GM23338 (cell line): ENCODE measurements at regions not wholly inside any gene's neighbourhood (a gene's known extent, or its start where the extent isn't known, plus 50 kb on each side); places are given as distances from the start of the nearest gene placed in this dataset.

ENCODE experiments used
- ATAC-seq: fragments of 200-7000 bp; cut with Tn5 transposase; 3 replicates; pipeline ENCODE4 v1.9.1; 2020
- DNase-seq: peaks from one replicate; pipeline ENCODE4 v3.0.0-alpha.2; 2015; ENCODE audit warnings: low spot score
- H2AFZ ChIP-seq: fragments of 200-600 bp; sonication (generic); 2 replicates; pipeline ENCODE4 v1.8.0; 2016; ENCODE audit warnings: antibody characterized with exemption, mild to moderate bottlenecking, moderate library complexity
- H3F3A ChIP-seq: fragments of 200-600 bp; sonication (generic); replicated peaks from 2 replicates; pipeline ENCODE4 v1.8.0; 2017; ENCODE audit warnings: antibody characterized with exemption, mixed run types, low read depth
- H3K27ac ChIP-seq: fragments of 200-600 bp; sonication (generic); 2 replicates; pipeline ENCODE4 v1.6.1; 2016; ENCODE audit warnings: low read depth
- H3K27me3 ChIP-seq: fragments of 200-600 bp; sonication (generic); 2 replicates; pipeline ENCODE4 v1.8.0; 2016; ENCODE audit warnings: mild to moderate bottlenecking, mixed run types, moderate library complexity; ENCODE audit not compliant: insufficient read depth
- H3K36me3 ChIP-seq: fragments of 200-600 bp; sonication (generic); 2 replicates; pipeline ENCODE4 v1.8.0; 2016; ENCODE audit warnings: mild to moderate bottlenecking; ENCODE audit not compliant: insufficient read depth
- H3K4me1 ChIP-seq: fragments of 200-600 bp; sonication (generic); 2 replicates; pipeline ENCODE4 v1.8.0; 2016; ENCODE audit warnings: mild to moderate bottlenecking, moderate library complexity; ENCODE audit not compliant: insufficient read depth
- H3K4me2 ChIP-seq: fragments of 200-600 bp; sonication (generic); 2 replicates; pipeline ENCODE4 v1.7.1; 2017; ENCODE audit warnings: mixed run types
- H3K4me3 ChIP-seq: fragments of 200-600 bp; sonication (generic); 2 replicates; pipeline ENCODE4 v1.6.1; 2016; ENCODE audit warnings: mixed run types
- H3K79me2 ChIP-seq: fragments of 200-600 bp; sonication (generic); replicated peaks from 2 replicates; pipeline ENCODE4 v1.8.0; 2017; ENCODE audit warnings: mild to moderate bottlenecking; ENCODE audit not compliant: insufficient read depth
- H3K9me2 ChIP-seq: fragments of 200-600 bp; sonication (generic); 2 replicates; pipeline ENCODE4 v1.8.0; 2017; ENCODE audit not compliant: insufficient read depth
- H4K20me1 ChIP-seq: fragments of 200-600 bp; sonication (generic); replicated peaks from 2 replicates; pipeline ENCODE4 v1.8.0; 2017; ENCODE audit warnings: mild to moderate bottlenecking; ENCODE audit not compliant: insufficient read depth
- H3K27ac Mint-ChIP-seq: 2 replicates; pipeline ENCODE4 v1.8.0; 2020; ENCODE audit warnings: inconsistent platforms, mild to moderate bottlenecking, moderate library complexity, mixed read lengths
- H3K27me3 Mint-ChIP-seq: 3 replicates; pipeline ENCODE4 v1.8.0; 2022; ENCODE audit warnings: low read depth, mild to moderate bottlenecking, moderate library complexity, mixed read lengths, inconsistent platforms; ENCODE audit not compliant: insufficient read depth, poor library complexity
- H3K36me3 Mint-ChIP-seq: 3 replicates; pipeline ENCODE4 v1.8.0; 2021; ENCODE audit warnings: low read depth, mild to moderate bottlenecking, inconsistent platforms, moderate library complexity, mixed read lengths
- H3K4me1 Mint-ChIP-seq: 3 replicates; pipeline ENCODE4 v1.8.0; 2020; ENCODE audit warnings: mild to moderate bottlenecking, inconsistent platforms, mixed read lengths
- H3K4me3 Mint-ChIP-seq: 3 replicates; pipeline ENCODE4 v1.8.0; 2021; ENCODE audit warnings: moderate library complexity, mild to moderate bottlenecking, inconsistent platforms, mixed read lengths
- H3K9me3 Mint-ChIP-seq: 3 replicates; pipeline ENCODE4 v1.8.0; 2020; ENCODE audit warnings: moderate library complexity, mild to moderate bottlenecking, inconsistent platforms, mixed read lengths
- POLR2AphosphoS5 ChIP-seq: IDR thresholded peaks from 2 replicates; pipeline ENCODE4 v1.6.1; 2016; ENCODE audit warnings: antibody characterized with exemption, low read depth
- ZNF331 ChIP-seq: fragments of 250-450 bp; sonication (Bioruptor Pico); IDR thresholded peaks from 2 replicates; pipeline ENCODE4 v1.5.0; 2020; ENCODE audit warnings: low read depth, mild to moderate bottlenecking, moderate library complexity
- TF ChIP-seq, protein P1 (sequence below): fragments of 250-450 bp; sonication (Bioruptor Pico); IDR thresholded peaks from 2 replicates; pipeline ENCODE4 v1.5.0; 2020; ENCODE audit warnings: mild to moderate bottlenecking, moderate library complexity
- TF ChIP-seq, protein P2 (sequence below): IDR thresholded peaks from one replicate; pipeline ENCODE4 v1.6.1; 2018; ENCODE audit warnings: antibody characterized with exemption; ENCODE audit not compliant: unreplicated experiment
- TF ChIP-seq, protein P3 (sequence below), 2 experiments: fragments of 200-600 bp in 1 of 2; sonication (generic) in 1 of 2; conservative IDR thresholded peaks; 2 replicates each; pipeline versions ENCODE4 v1.5.1 to v1.6.1; 2016 to 2017; ENCODE audit warnings: antibody characterized with exemption in 2 of 2, low read depth in 2 of 2, mild to moderate bottlenecking in 2 of 2, moderate library complexity in 1 of 2

DNA sequence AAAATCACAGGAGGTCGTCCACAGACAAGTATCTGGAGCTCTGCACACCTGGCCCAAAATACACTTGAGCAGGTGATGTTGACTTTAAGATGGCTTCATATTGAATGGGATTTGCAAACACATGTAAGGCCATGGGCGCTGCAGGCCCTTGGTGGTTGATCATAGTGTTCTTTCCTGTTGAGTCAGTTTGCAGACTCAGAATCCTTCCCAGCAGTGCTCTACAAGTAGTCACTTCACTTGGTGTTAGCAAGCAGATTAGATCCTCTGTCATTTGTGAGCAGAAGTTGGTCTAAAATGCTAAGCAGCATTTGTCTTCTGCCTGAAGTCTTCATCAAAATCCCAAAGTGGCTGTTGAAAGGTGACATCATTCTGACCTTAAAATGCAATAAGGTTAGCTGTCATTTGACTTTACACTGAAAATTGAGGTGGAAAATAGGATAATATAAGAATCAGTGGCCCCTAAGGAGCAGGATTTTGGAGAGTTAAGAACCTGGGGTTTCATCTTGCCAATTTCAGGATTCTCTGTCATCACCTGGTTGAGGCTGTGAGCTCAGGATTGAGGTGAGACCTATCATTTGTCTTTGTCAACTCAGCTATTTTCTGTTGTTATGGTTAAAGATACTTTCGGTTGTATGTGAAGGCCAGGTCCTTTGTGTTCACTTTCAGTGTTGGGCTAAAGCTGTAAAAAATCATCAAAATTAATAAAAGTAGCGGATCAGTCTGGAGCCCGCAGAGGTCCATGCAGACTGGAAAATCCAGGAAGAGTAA lies 114.5 kb downstream of the LRRC70 start (continued):
- TF ChIP-seq, protein P1, sequence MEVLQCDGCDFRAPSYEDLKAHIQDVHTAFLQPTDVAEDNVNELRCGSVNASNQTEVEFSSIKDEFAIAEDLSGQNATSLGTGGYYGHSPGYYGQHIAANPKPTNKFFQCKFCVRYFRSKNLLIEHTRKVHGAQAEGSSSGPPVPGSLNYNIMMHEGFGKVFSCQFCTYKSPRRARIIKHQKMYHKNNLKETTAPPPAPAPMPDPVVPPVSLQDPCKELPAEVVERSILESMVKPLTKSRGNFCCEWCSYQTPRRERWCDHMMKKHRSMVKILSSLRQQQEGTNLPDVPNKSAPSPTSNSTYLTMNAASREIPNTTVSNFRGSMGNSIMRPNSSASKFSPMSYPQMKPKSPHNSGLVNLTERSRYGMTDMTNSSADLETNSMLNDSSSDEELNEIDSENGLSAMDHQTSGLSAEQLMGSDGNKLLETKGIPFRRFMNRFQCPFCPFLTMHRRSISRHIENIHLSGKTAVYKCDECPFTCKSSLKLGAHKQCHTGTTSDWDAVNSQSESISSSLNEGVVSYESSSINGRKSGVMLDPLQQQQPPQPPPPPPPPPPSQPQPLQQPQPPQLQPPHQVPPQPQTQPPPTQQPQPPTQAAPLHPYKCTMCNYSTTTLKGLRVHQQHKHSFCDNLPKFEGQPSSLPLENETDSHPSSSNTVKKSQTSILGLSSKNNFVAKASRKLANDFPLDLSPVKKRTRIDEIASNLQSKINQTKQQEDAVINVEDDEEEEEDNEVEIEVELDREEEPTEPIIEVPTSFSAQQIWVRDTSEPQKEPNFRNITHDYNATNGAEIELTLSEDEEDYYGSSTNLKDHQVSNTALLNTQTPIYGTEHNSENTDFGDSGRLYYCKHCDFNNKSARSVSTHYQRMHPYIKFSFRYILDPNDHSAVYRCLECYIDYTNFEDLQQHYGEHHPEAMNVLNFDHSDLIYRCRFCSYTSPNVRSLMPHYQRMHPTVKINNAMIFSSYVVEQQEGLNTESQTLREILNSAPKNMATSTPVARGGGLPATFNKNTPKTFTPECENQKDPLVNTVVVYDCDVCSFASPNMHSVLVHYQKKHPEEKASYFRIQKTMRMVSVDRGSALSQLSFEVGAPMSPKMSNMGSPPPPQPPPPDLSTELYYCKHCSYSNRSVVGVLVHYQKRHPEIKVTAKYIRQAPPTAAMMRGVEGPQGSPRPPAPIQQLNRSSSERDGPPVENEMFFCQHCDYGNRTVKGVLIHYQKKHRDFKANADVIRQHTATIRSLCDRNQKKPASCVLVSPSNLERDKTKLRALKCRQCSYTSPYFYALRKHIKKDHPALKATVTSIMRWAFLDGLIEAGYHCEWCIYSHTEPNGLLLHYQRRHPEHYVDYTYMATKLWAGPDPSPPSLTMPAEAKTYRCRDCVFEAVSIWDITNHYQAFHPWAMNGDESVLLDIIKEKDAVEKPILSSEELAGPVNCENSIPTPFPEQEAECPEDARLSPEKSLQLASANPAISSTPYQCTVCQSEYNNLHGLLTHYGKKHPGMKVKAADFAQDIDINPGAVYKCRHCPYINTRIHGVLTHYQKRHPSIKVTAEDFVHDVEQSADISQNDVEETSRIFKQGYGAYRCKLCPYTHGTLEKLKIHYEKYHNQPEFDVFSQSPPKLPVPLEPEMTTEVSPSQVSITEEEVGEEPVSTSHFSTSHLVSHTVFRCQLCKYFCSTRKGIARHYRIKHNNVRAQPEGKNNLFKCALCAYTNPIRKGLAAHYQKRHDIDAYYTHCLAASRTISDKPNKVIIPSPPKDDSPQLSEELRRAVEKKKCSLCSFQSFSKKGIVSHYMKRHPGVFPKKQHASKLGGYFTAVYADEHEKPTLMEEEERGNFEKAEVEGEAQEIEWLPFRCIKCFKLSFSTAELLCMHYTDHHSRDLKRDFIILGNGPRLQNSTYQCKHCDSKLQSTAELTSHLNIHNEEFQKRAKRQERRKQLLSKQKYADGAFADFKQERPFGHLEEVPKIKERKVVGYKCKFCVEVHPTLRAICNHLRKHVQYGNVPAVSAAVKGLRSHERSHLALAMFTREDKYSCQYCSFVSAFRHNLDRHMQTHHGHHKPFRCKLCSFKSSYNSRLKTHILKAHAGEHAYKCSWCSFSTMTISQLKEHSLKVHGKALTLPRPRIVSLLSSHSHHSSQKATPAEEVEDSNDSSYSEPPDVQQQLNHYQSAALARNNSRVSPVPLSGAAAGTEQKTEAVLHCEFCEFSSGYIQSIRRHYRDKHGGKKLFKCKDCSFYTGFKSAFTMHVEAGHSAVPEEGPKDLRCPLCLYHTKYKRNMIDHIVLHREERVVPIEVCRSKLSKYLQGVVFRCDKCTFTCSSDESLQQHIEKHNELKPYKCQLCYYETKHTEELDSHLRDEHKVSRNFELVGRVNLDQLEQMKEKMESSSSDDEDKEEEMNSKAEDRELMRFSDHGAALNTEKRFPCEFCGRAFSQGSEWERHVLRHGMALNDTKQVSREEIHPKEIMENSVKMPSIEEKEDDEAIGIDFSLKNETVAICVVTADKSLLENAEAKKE (CRISPR knock-in tag) = no peak
- no peak for TF ChIP-seq ZNF331
- TF ChIP-seq, protein P2, sequence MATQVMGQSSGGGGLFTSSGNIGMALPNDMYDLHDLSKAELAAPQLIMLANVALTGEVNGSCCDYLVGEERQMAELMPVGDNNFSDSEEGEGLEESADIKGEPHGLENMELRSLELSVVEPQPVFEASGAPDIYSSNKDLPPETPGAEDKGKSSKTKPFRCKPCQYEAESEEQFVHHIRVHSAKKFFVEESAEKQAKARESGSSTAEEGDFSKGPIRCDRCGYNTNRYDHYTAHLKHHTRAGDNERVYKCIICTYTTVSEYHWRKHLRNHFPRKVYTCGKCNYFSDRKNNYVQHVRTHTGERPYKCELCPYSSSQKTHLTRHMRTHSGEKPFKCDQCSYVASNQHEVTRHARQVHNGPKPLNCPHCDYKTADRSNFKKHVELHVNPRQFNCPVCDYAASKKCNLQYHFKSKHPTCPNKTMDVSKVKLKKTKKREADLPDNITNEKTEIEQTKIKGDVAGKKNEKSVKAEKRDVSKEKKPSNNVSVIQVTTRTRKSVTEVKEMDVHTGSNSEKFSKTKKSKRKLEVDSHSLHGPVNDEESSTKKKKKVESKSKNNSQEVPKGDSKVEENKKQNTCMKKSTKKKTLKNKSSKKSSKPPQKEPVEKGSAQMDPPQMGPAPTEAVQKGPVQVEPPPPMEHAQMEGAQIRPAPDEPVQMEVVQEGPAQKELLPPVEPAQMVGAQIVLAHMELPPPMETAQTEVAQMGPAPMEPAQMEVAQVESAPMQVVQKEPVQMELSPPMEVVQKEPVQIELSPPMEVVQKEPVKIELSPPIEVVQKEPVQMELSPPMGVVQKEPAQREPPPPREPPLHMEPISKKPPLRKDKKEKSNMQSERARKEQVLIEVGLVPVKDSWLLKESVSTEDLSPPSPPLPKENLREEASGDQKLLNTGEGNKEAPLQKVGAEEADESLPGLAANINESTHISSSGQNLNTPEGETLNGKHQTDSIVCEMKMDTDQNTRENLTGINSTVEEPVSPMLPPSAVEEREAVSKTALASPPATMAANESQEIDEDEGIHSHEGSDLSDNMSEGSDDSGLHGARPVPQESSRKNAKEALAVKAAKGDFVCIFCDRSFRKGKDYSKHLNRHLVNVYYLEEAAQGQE = no peak

DNA sequence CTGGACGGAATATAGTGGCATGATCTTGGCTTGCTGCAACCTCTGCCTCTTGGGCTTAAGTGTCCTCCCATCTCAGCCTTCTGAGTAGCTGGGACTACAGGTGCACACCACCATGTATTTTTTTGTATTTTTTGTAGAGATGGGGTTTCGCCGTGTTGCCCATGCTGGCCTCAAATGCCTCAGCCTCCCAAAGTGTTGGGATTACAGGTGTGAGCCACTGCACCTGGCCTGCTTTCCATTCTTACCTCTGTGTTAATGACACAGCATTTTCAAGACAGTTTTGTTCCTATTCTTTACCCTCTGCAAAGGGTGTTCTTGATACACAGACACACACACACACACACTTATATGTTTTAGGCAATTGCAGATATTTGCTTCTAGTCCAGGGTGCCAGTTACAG lies 113.3 kb downstream of the LRRC70 start:
- Histone ChIP-seq H4K20me1 (no peaks in the 10 kb centered on the region), H3K27me3 (no peaks in the 10 kb centered on the region), H3K4me2 (no peak overlapping the region), H3K9me2 (peaks cover 8% of the 10 kb centered on the region; the same call in 1 of the 2 replicates), H3K27ac (no peak overlapping the region), H3K36me3 (no peaks in the 10 kb centered on the region), H3K79me2 (no peaks in the 10 kb centered on the region), H3F3A (no peaks in the 10 kb centered on the region), H2AFZ (no peak overlapping the region), H3K4me1 (no peaks in the 10 kb centered on the region), H3K4me3 (no peak overlapping the region)
- ATAC-seq = no peak
- no peak for DNase-seq
- Mint-ChIP-seq H3K9me3 (peaks cover 15% of the 10 kb centered on the region; the same call in 1 of the 3 replicates), H3K27me3 (no peaks in the 10 kb centered on the region), H3K4me3 (no peak overlapping the region), H3K4me1 (peaks cover 5% of the 10 kb centered on the region), H3K36me3 (peaks cover 4% of the 10 kb centered on the region; the same call in 2 of the 3 replicates), H3K27ac (no peak overlapping the region)
- TF ChIP-seq ZNF331 (no peak), POLR2AphosphoS5 (no peak)
- TF ChIP-seq, protein P3, sequence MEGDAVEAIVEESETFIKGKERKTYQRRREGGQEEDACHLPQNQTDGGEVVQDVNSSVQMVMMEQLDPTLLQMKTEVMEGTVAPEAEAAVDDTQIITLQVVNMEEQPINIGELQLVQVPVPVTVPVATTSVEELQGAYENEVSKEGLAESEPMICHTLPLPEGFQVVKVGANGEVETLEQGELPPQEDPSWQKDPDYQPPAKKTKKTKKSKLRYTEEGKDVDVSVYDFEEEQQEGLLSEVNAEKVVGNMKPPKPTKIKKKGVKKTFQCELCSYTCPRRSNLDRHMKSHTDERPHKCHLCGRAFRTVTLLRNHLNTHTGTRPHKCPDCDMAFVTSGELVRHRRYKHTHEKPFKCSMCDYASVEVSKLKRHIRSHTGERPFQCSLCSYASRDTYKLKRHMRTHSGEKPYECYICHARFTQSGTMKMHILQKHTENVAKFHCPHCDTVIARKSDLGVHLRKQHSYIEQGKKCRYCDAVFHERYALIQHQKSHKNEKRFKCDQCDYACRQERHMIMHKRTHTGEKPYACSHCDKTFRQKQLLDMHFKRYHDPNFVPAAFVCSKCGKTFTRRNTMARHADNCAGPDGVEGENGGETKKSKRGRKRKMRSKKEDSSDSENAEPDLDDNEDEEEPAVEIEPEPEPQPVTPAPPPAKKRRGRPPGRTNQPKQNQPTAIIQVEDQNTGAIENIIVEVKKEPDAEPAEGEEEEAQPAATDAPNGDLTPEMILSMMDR (conservative IDR thresholded peaks at IDR 0.05; ENCODE audit: low read depth in 2 of 2) = no peak
